ENCODE measurements at regions not wholly inside any gene's neighbourhood (a gene's known extent, or its start where the extent isn't known, plus 50 kb on each side); places are given as distances from the start of the nearest gene placed in this dataset.

GRCh38 chr22:49213731-49214352, 613.8 kb downstream of the BRD1 start:
- no peak for DNase-seq

GRCh38 chr22:49212466-49212865, 615.2 kb downstream of the BRD1 start:
- no peak for DNase-seq

- no peak for DNase-seq
Measured at GRCh38 chr22:49212002-49212401, 615.7 kb downstream of the BRD1 start.

GRCh38 chr22:49211176-49211575, 616.5 kb downstream of the BRD1 start:
- DNase-seq: no peak

- no peak for DNase-seq
Measured at GRCh38 chr22:49210606-49211005, 617.1 kb downstream of the BRD1 start.

- DNase-seq: peak in 1 of 2 experiments; percentile 10
Measured at GRCh38 chr22:49209452-49210195, 618.0 kb downstream of the BRD1 start.

- no peak for DNase-seq
Measured at GRCh38 chr22:49208768-49209252, 618.9 kb downstream of the BRD1 start.

GRCh38 chr22:49208004-49208402, 619.7 kb downstream of the BRD1 start:
- no peak for DNase-seq

GRCh38 chr22:49207008-49208003, 620.4 kb downstream of the BRD1 start:
- DNase-seq: no peak

- DNase-seq: no peak
Measured at GRCh38 chr22:49206281-49206680, 621.4 kb downstream of the BRD1 start.

GRCh38 chr22:49205483-49205800, 622.2 kb downstream of the BRD1 start:
- DNase-seq: no peak

- DNase-seq: no peak
Measured at GRCh38 chr22:49204599-49205482, 622.8 kb downstream of the BRD1 start.

- no peak for DNase-seq
Measured at GRCh38 chr22:49203859-49204598, 623.6 kb downstream of the BRD1 start.

- no peak for DNase-seq
Measured at GRCh38 chr22:49203091-49203858, 624.4 kb downstream of the BRD1 start.

GRCh38 chr22:49202226-49202625, 625.4 kb downstream of the BRD1 start:
- DNase-seq: no peak

GRCh38 chr22:49201046-49201970, 626.4 kb downstream of the BRD1 start:
- DNase-seq: no peak

- no peak for DNase-seq
Measured at GRCh38 chr22:49199224-49199623, 628.4 kb downstream of the BRD1 start.

- no peak for DNase-seq
Measured at GRCh38 chr22:49198705-49199084, 629.0 kb downstream of the BRD1 start.

- no peak for DNase-seq
Measured at GRCh38 chr22:49197986-49198704, 629.5 kb downstream of the BRD1 start.

All from NCI-H1930 (cell line).